ENCODE measurements at regions not wholly inside any gene's neighbourhood (a gene's known extent, or its start where the extent isn't known, plus 50 kb on each side); places are given as distances from the start of the nearest gene placed in this dataset.
"Not testable (repeated sequence)": the region's sequence is repeated elsewhere in the genome, so short reads cannot be mapped to it uniquely, and the experiment has no call there.

- DNase-seq (ENCODE audit: low read depth in 2 of 2), result peak; percentile 20 to 89
Observed at GRCh38 chr7:106345421-106346166, 60.8 kb upstream of the NAMPT start.

- DNase-seq (ENCODE audit: low read depth in 2 of 2), result peak; percentile 23 to 96
Observed at GRCh38 chr7:106344861-106345260, 60.1 kb upstream of the NAMPT start.

DNA sequence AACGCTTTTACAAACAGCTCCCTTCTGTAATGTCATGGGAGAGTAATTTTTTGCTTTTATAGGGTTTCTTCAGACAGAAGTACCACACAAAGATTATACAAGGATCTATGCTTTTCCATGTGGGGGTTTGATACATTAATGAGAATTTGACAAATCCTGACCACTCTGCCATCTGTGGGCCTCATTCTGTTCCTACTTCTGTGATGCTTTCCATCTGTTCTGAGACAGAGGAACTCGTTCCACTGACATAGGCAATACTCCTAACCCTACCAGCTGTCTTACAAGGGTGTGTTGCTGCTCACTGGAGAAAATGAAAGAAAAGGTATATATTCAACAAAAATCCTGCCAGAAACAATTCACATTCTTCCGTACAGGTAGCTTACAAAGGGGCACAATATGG, 59.4 kb upstream of the NAMPT start:
- peak in 1 of 2 donors; percentile 3 for DNase-seq (ENCODE audit: low read depth in 2 of 2)

- DNase-seq (ENCODE audit: low read depth in 2 of 2), result not testable (repeated sequence)
Observed at GRCh38 chr7:106342049-106342448, 57.3 kb upstream of the NAMPT start.

- not testable (repeated sequence) for DNase-seq (ENCODE audit: low read depth in 2 of 2)
Observed at GRCh38 chr7:106340247-106340596, 55.4 kb upstream of the NAMPT start.

GRCh38 chr7:106339513-106340246, 54.9 kb upstream of the NAMPT start:
- DNase-seq (ENCODE audit: low read depth in 2 of 2), result no peak

- no peak for DNase-seq (ENCODE audit: low read depth in 2 of 2)
Observed at GRCh38 chr7:106337754-106338153, 53.0 kb upstream of the NAMPT start.

DNA sequence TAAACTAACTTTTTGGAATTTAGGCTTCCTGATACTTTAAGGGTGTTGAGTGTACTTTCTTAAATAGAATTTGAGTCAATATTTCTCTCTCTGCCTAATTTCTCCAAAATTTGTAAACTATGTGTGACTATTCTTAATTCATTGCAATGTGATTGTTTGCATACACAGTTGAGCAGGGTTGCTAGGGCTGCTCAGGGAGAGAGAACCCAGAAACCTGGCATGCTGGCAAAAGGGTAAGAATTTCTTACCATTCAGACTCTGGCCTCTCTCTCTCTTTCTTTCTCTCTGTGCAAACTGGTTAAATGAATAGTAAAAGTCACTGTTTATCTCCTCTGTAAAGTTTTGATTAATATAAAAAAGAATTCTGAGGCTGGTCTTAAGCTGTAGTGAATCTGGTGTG, 51.0 kb upstream of the NAMPT start:
- DNase-seq (ENCODE audit: low read depth in 2 of 2), result no peak
